Natural killer cell (primary cell): ENCODE measurements at regions not wholly inside any gene's neighbourhood (a gene's known extent, or its start where the extent isn't known, plus 50 kb on each side); places are given as distances from the start of the nearest gene placed in this dataset.

Source experiments
- ATAC-seq, 3 donors: fragments of 150-1000 bp in 2 of 3; fragments of 200-7000 bp in 1 of 3; cut with Tn5 transposase; 1 replicate in 1 of 3; 2 replicates in 2 of 3; pipeline ENCODE4 v1.10.0; 2021; ENCODE audit warnings: mild to moderate bottlenecking in 2 of 3, moderate library complexity in 2 of 3
- DNase-seq, 2 donors: peaks; one replicate each; pipeline versions ENCODE4 v3.0.0 to v3.0.0-alpha.2; 2013 to 2021; ENCODE audit warnings: mixed read lengths in 1 of 2
- H3K27ac ChIP-seq: one replicate; pipeline ENCODE4 v1.5.1; 2013; ENCODE audit warnings: mild to moderate bottlenecking, low read length
- H3K27me3 ChIP-seq: one replicate; pipeline ENCODE4 v1.6.1; 2013; ENCODE audit warnings: low read length; ENCODE audit not compliant: control insufficient read depth, insufficient read depth
- H3K36me3 ChIP-seq: one replicate; pipeline ENCODE4 v1.6.1; 2013; ENCODE audit warnings: low read length; ENCODE audit not compliant: control insufficient read depth, insufficient read depth
- H3K4me1 ChIP-seq: one replicate; pipeline ENCODE4 v1.6.1; 2013; ENCODE audit warnings: low read length; ENCODE audit not compliant: control insufficient read depth, insufficient read depth
- H3K4me3 ChIP-seq: one replicate; pipeline ENCODE4 v1.5.1; 2013; ENCODE audit warnings: low read length
- H3K9me3 ChIP-seq: one replicate; pipeline ENCODE4 v1.6.1; 2013; ENCODE audit warnings: low read length; ENCODE audit not compliant: control insufficient read depth, insufficient read depth
- H3K27ac Mint-ChIP-seq, 2 donors: one replicate each; pipeline ENCODE4 v1.8.0; 2022; ENCODE audit warnings: mild to moderate bottlenecking in 2 of 2, mixed read lengths in 2 of 2, moderate library complexity in 1 of 2
- H3K27me3 Mint-ChIP-seq, 2 donors: one replicate each; pipeline ENCODE4 v1.8.0; 2022; ENCODE audit warnings: low read depth in 2 of 2, mixed read lengths in 2 of 2
- H3K36me3 Mint-ChIP-seq: one replicate; pipeline ENCODE4 v1.8.0; 2022; ENCODE audit warnings: mixed read lengths
- H3K4me1 Mint-ChIP-seq, 2 donors: one replicate each; pipeline ENCODE4 v1.8.0; 2022; ENCODE audit warnings: mixed read lengths in 2 of 2
- H3K4me3 Mint-ChIP-seq: one replicate; pipeline ENCODE4 v1.8.0; 2022; ENCODE audit warnings: mild to moderate bottlenecking, moderate library complexity, mixed read lengths
- H3K9me3 Mint-ChIP-seq, 2 donors: one replicate each; pipeline ENCODE4 v1.8.0; 2022; ENCODE audit warnings: mixed read lengths in 2 of 2
- CTCF ChIP-seq: fragments of 200-600 bp; IDR thresholded peaks from one replicate; pipeline ENCODE4 v1.8.0; 2022; ENCODE audit warnings: antibody characterized with exemption
- WGBS: methylation state at CpG from one replicate; pipeline ENCODE4 v1.1.7; 2013; ENCODE audit warnings: missing lambda C conversion rate; ENCODE audit not compliant: insufficient coverage; 5-methylcytosine and 5-hydroxymethylcytosine counted together
- intact Hi-C: fragments of 100-400 bp; cut with micrococcal nuclease; formaldehyde crosslinking; loops from one replicate; pipeline ENCODE4 v1.14.2; 2022

GRCh38 chr3:82942041-82942440 is 1180.6 kb upstream of the GBE1 start:
- no peaks in the 10 kb centered on the region for H3K4me1 Mint-ChIP-seq
- no peak overlapping the region for H3K27ac Mint-ChIP-seq
- Histone ChIP-seq H3K27ac (no peak overlapping the region), H3K9me3 (peaks cover 23% of the 10 kb centered on the region), H3K36me3 (no peaks in the 10 kb centered on the region), H3K4me3 (no peak overlapping the region), H3K27me3 (no peaks in the 10 kb centered on the region), H3K4me1 (no peaks in the 10 kb centered on the region)
- DNase-seq (no peak), ATAC-seq (no peak)
- peaks cover 9 to 25% of the 10 kb centered on the region in 2 donors for H3K9me3 Mint-ChIP-seq
- intact Hi-C loops: no loop called here
- H3K27me3 Mint-ChIP-seq: no peaks in the 10 kb centered on the region
- TF ChIP-seq CTCF: no peak
- no peak overlapping the region for H3K4me3 Mint-ChIP-seq
- H3K36me3 Mint-ChIP-seq: peaks cover 4% of the 10 kb centered on the region

- WGBS: 95% methylated on average over 16 of the region's 16 CpGs
- DNase-seq: peak in 1 of 2 donors; percentile 5
- Mint-ChIP-seq H3K9me3 (peaks cover 12 to 23% of the 10 kb centered on the region in 2 donors), H3K4me3 (no peak overlapping the region), H3K4me1 (no peaks in the 10 kb centered on the region), H3K27ac (no peak overlapping the region), H3K27me3 (no peaks in the 10 kb centered on the region), H3K36me3 (peaks cover 4% of the 10 kb centered on the region)
- Histone ChIP-seq H3K9me3 (peaks cover 20% of the 10 kb centered on the region), H3K4me1 (no peaks in the 10 kb centered on the region), H3K4me3 (no peak overlapping the region), H3K27me3 (no peaks in the 10 kb centered on the region), H3K27ac (no peak overlapping the region), H3K36me3 (no peaks in the 10 kb centered on the region)
- intact Hi-C loops: no loop called here
- TF ChIP-seq CTCF: no peak
- ATAC-seq: no peak
These were observed 1178.7 kb upstream of the GBE1 start for GRCh38 chr3:82940124-82940523.

GRCh38 chr3:82939491-82940097 is 1178.1 kb upstream of the GBE1 start:
- TF ChIP-seq CTCF: no peak
- Histone ChIP-seq H3K27me3 (no peaks in the 10 kb centered on the region), H3K9me3 (peaks cover 20% of the 10 kb centered on the region), H3K4me3 (no peak overlapping the region), H3K36me3 (no peaks in the 10 kb centered on the region), H3K4me1 (no peaks in the 10 kb centered on the region), H3K27ac (no peak overlapping the region)
- intact Hi-C loops: no loop called here
- H3K36me3 Mint-ChIP-seq: peaks cover 4% of the 10 kb centered on the region
- ATAC-seq (no peak), DNase-seq (no peak)
- H3K4me1 Mint-ChIP-seq: no peaks in the 10 kb centered on the region
- WGBS: 88% methylated on average over 12 of the region's 12 CpGs
- no peak overlapping the region for H3K27ac Mint-ChIP-seq
- H3K9me3 Mint-ChIP-seq: peaks cover 12 to 21% of the 10 kb centered on the region in 2 donors
- H3K4me3 Mint-ChIP-seq: no peak overlapping the region
- no peaks in the 10 kb centered on the region for H3K27me3 Mint-ChIP-seq

GRCh38 chr3:82938821-82939328 is 1177.4 kb upstream of the GBE1 start:
- H3K4me3 Mint-ChIP-seq: no peak overlapping the region
- intact Hi-C loops: no loop called here
- H3K9me3 Mint-ChIP-seq: peaks cover 9 to 13% of the 10 kb centered on the region in 2 donors
- Histone ChIP-seq H3K4me1 (no peaks in the 10 kb centered on the region), H3K27me3 (no peaks in the 10 kb centered on the region), H3K4me3 (no peak overlapping the region), H3K9me3 (peaks cover 20% of the 10 kb centered on the region), H3K27ac (no peak overlapping the region), H3K36me3 (no peaks in the 10 kb centered on the region)
- WGBS: 95% methylated on average over 19 of the region's 19 CpGs
- no peak for ATAC-seq
- DNase-seq: peak in 1 of 2 donors; percentile 12
- H3K36me3 Mint-ChIP-seq: peaks cover 4% of the 10 kb centered on the region
- H3K4me1 Mint-ChIP-seq: no peaks in the 10 kb centered on the region
- no peak overlapping the region for H3K27ac Mint-ChIP-seq
- no peak for TF ChIP-seq CTCF
- H3K27me3 Mint-ChIP-seq: no peaks in the 10 kb centered on the region
